ENCODE measurements at regions not wholly inside any gene's neighbourhood (a gene's known extent, or its start where the extent isn't known, plus 50 kb on each side); places are given as distances from the start of the nearest gene placed in this dataset.
"Not testable (repeated sequence)": the region's sequence is repeated elsewhere in the genome, so short reads cannot be mapped to it uniquely, and the experiment has no call there.

DNA sequence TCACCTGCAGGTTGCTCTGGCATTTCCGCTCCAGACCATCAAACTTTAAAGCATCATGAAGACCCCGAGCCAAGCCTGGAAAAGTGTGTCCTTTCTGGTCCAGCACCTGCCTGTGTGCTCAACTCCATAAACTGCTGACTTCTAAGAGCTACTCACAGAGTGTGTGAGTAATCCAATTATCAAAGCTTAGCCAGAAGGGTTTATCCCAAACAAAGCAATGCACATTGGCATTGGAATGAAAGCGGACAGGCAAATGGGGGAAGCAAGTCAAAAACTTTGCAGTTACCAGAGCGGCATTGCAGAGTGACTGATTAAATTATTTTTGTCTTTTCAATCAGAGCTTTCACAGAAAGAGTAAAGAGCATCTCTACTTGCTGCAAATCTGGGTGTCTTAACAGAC lies 1262.4 kb upstream of the SEL1L start:
- H3K4me3 ChIP-seq: no peak overlapping the region
- no peaks in the 10 kb centered on the region for H3K4me1 ChIP-seq
- TF ChIP-seq CTCF (IDR thresholded peaks at IDR 0.05): no peak
- H3K27me3 ChIP-seq (ENCODE audit: low read depth): no peaks in the 10 kb centered on the region
- no peak for DNase-seq
- H3K27ac ChIP-seq: no peak overlapping the region
- no peak for ATAC-seq
- H3K36me3 ChIP-seq: no peaks in the 10 kb centered on the region
- H3K9me3 ChIP-seq: no peaks in the 10 kb centered on the region
- intact Hi-C loops (cut with DNase I): no loop called here

- Histone ChIP-seq H3K36me3 (no peaks in the 10 kb centered on the region), H3K4me3 (no peak overlapping the region), H3K9me3 (no peaks in the 10 kb centered on the region), H3K27me3 (ENCODE audit: low read depth) (no peaks in the 10 kb centered on the region), H3K27ac (no peak overlapping the region), H3K4me1 (no peaks in the 10 kb centered on the region)
- DNase-seq (no peak), ATAC-seq (no peak)
- intact Hi-C loops (cut with DNase I): no loop called here
- no peak for TF ChIP-seq CTCF (IDR thresholded peaks at IDR 0.05)
Measured at GRCh38 chr14:82798276-82798675, 1264.6 kb upstream of the SEL1L start.

- H3K9me3 ChIP-seq: no peaks in the 10 kb centered on the region
- no peak overlapping the region for H3K4me3 ChIP-seq
- TF ChIP-seq CTCF (IDR thresholded peaks at IDR 0.05): no peak
- DNase-seq: no peak
- intact Hi-C loops (cut with DNase I): no loop called here
- H3K36me3 ChIP-seq: no peaks in the 10 kb centered on the region
- no peak for ATAC-seq
- H3K27ac ChIP-seq: no peak overlapping the region
- H3K27me3 ChIP-seq (ENCODE audit: low read depth): no peaks in the 10 kb centered on the region
- no peaks in the 10 kb centered on the region for H3K4me1 ChIP-seq
Measured at GRCh38 chr14:82805892-82806825, 1272.5 kb upstream of the SEL1L start.

GRCh38 chr14:82811246-82811645 lies 1277.6 kb upstream of the SEL1L start:
- no peak for DNase-seq
- intact Hi-C loops (cut with DNase I): no loop called here
- H3K27ac ChIP-seq: no peak overlapping the region
- ATAC-seq: no peak
- no peak for TF ChIP-seq CTCF (IDR thresholded peaks at IDR 0.05)
- H3K4me3 ChIP-seq: no peak overlapping the region
- H3K36me3 ChIP-seq: no peaks in the 10 kb centered on the region
- no peaks in the 10 kb centered on the region for H3K9me3 ChIP-seq
- H3K27me3 ChIP-seq (ENCODE audit: low read depth): no peaks in the 10 kb centered on the region
- H3K4me1 ChIP-seq: no peaks in the 10 kb centered on the region

GRCh38 chr14:82814339-82814738 lies 1280.7 kb upstream of the SEL1L start:
- ATAC-seq; H3K27me3 ChIP-seq (ENCODE audit: low read depth); H3K4me3 ChIP-seq; H3K36me3 ChIP-seq; H3K27ac ChIP-seq; H3K4me1 ChIP-seq; H3K9me3 ChIP-seq; intact Hi-C loops (cut with DNase I); DNase-seq: not testable (repeated sequence)

GRCh38 chr14:82830596-82830995 lies 1296.9 kb upstream of the SEL1L start:
- Histone ChIP-seq H3K36me3 (no peaks in the 10 kb centered on the region), H3K9me3 (no peaks in the 10 kb centered on the region), H3K4me1 (no peaks in the 10 kb centered on the region), H3K27me3 (ENCODE audit: low read depth) (no peaks in the 10 kb centered on the region), H3K27ac (no peak overlapping the region), H3K4me3 (no peak overlapping the region)
- no peak for TF ChIP-seq CTCF (IDR thresholded peaks at IDR 0.05)
- ATAC-seq (no peak), DNase-seq (no peak)
- intact Hi-C loops (cut with DNase I): no loop called here
